ENCODE measurements at regions not wholly inside any gene's neighbourhood (a gene's known extent, or its start where the extent isn't known, plus 50 kb on each side); places are given as distances from the start of the nearest gene placed in this dataset.

GRCh38 chr1:239574112-239574511 is 187.7 kb downstream of the CHRM3 start:
- Mint-ChIP-seq H3K27ac (no peak overlapping the region), H3K4me3 (no peak overlapping the region)

DNA sequence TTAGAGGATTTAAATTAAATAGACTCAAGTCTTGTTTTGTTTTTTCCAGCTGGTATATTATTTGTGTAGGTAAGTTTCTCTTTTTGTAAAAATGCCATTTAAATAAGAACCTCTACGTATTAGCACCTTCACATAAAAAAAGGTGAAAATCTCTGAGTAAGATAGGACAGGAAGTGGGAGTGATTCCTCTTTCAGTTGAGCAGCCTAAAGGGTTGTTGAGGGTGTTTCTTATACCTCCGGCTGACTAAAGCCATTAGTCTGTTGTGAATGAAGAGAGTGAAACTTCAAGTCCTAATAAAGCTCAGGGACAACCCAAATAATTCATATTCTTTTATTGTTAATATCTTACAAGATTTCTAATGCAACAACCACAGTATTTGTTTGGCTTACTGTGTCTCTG is 188.7 kb downstream of the CHRM3 start:
- ChIA-PET POLR2A (no interaction called here), CTCF (interaction anchor here (0.6 kb wide), 1 partner anchor 167 kb away, joined by 4 read pairs; no protein-coding TSS in a partner anchor)
- Mint-ChIP-seq H3K27ac (no peak overlapping the region), H3K36me3 (ENCODE audit: low read depth) (no peaks in the 10 kb centered on the region), H3K9me3 (ENCODE audit: insufficient read depth) (no peaks in the 10 kb centered on the region), H3K4me3 (no peak overlapping the region), H3K27me3 (ENCODE audit: low read depth) (no peaks in the 10 kb centered on the region), H3K4me1 (ENCODE audit: low read depth) (peaks cover 2% of the 10 kb centered on the region)
- ATAC-seq (no peak), DNase-seq (no peak)

More at GRCh38 chr1:239574112-239574511, 187.7 kb downstream of the CHRM3 start:
- Mint-ChIP-seq H3K36me3 (ENCODE audit: low read depth) (no peaks in the 10 kb centered on the region), H3K9me3 (ENCODE audit: insufficient read depth) (no peaks in the 10 kb centered on the region), H3K4me1 (ENCODE audit: low read depth) (peaks cover 2% of the 10 kb centered on the region), H3K27me3 (ENCODE audit: low read depth) (no peaks in the 10 kb centered on the region)
- ATAC-seq (no peak), DNase-seq (no peak)
- POLR2A ChIA-PET: no interaction called here
- CTCF ChIA-PET: no interaction called here

GRCh38 chr1:239583536-239583935 is 197.2 kb downstream of the CHRM3 start:
- Mint-ChIP-seq H3K36me3 (ENCODE audit: low read depth) (no peaks in the 10 kb centered on the region), H3K27ac (no peak overlapping the region), H3K4me1 (ENCODE audit: low read depth) (peaks cover 20% of the 10 kb centered on the region), H3K4me3 (no peak overlapping the region), H3K27me3 (ENCODE audit: low read depth) (peaks cover 3% of the 10 kb centered on the region), H3K9me3 (ENCODE audit: insufficient read depth) (no peaks in the 10 kb centered on the region)
- POLR2A ChIA-PET: no interaction called here
- no peak for ATAC-seq
- DNase-seq: no peak
- CTCF ChIA-PET: interaction anchor here (5.8 kb wide), 1 partner anchor 314 kb away, joined by 39 read pairs; no protein-coding TSS in a partner anchor

GRCh38 chr1:239586128-239586527 is 199.8 kb downstream of the CHRM3 start:
- H3K27me3 Mint-ChIP-seq (ENCODE audit: low read depth): peaks cover 3% of the 10 kb centered on the region
- H3K36me3 Mint-ChIP-seq (ENCODE audit: low read depth): no peaks in the 10 kb centered on the region
- ATAC-seq (no peak), DNase-seq (no peak)
- H3K4me1 Mint-ChIP-seq (ENCODE audit: low read depth): peaks cover 20% of the 10 kb centered on the region
- no peak overlapping the region for H3K4me3 Mint-ChIP-seq
- no peaks in the 10 kb centered on the region for H3K9me3 Mint-ChIP-seq (ENCODE audit: insufficient read depth)
- ChIA-PET CTCF (interaction anchor here (0.9 to 5.8 kb wide), 10 partner anchors 10 to 312 kb away, joined by 3 to 39 read pairs (median 9); no protein-coding TSS in a partner anchor), POLR2A (no interaction called here)
- H3K27ac Mint-ChIP-seq: no peak overlapping the region

- Mint-ChIP-seq H3K27me3 (ENCODE audit: low read depth) (peaks cover 3% of the 10 kb centered on the region), H3K4me3 (no peak overlapping the region), H3K4me1 (ENCODE audit: low read depth) (peaks cover 20% of the 10 kb centered on the region), H3K9me3 (ENCODE audit: insufficient read depth) (no peaks in the 10 kb centered on the region), H3K27ac (peak overlapping the region; percentile 39), H3K36me3 (ENCODE audit: low read depth) (no peaks in the 10 kb centered on the region)
- DNase-seq (peak; percentile 75), ATAC-seq (peak; percentile 100)
- ChIA-PET CTCF (interaction anchor here (0.6 to 5.8 kb wide), 16 partner anchors 11 to 314 kb away, joined by 3 to 39 read pairs (median 4); no protein-coding TSS in a partner anchor), POLR2A (interaction anchor here (1.6 kb wide), 1 partner anchor 132 kb away, joined by 14 read pairs; no protein-coding TSS in a partner anchor)
Measured at GRCh38 chr1:239587066-239587465, 200.7 kb downstream of the CHRM3 start.

DNA sequence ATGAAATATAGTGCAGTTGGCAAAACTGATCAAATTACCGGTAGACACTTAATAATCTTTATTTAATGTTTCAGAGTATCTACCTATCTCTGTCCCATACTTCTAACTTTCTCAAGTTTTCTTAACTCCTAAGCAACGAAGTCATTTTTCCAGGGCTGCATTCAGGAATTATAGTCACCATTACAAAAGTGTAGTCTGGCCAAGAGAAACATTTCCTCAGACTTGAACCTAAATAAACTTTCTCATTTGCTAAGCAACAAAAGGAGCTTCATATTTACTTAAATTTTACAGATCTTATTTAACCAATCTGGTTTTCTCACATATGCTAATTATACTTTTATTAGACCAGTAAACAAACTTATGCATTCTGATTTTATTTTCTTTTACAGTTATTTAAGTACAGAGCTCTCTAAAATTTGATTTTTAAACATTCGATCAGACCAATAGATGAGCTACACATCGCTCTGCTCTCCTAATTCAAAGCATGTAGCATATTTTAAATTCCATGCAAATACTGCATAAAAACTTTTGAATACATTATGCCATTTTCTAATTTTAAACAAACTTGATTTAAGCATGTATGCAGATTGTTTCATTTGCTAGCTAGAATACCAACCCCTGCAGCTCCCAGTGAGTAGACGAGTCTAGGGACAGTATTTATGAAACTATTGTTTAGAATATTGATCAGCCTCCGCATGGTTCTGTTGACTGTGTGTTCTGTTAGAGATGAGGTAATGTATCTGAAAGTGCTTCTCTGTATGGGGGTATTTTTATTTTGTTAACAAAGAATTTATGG is 201.4 kb downstream of the CHRM3 start:
- ATAC-seq: no peak
- Mint-ChIP-seq H3K9me3 (ENCODE audit: insufficient read depth) (no peaks in the 10 kb centered on the region), H3K36me3 (ENCODE audit: low read depth) (no peaks in the 10 kb centered on the region), H3K4me1 (ENCODE audit: low read depth) (peaks cover 20% of the 10 kb centered on the region), H3K27me3 (ENCODE audit: low read depth) (no peaks in the 10 kb centered on the region), H3K4me3 (no peak overlapping the region), H3K27ac (peak overlapping the region; percentile 39)
- POLR2A ChIA-PET: interaction anchor here (1.6 kb wide), 1 partner anchor 131 kb away, joined by 14 read pairs; no protein-coding TSS in a partner anchor
- CTCF ChIA-PET: interaction anchor here (0.6 to 5.8 kb wide), 15 partner anchors 32 to 313 kb away, joined by 3 to 39 read pairs (median 4); no protein-coding TSS in a partner anchor
- no peak for DNase-seq

DNA sequence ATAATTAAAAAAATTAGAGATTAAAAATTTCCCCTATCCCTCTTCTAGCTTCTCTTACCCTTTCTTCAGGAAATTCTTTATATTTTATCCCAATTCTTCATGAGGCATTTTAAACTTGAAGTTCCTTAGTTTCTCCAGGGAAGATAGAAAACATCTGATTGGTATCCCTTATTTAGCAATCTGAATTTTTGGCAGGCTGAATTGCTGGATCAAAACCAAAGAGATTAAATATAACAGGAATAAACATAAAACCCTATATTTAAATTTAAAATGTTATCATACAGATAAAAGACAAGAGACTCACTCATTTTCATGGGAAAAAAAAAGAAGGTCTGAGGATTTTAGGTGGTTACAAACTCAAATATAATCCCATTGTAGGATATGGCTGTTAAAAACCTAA is 204.2 kb downstream of the CHRM3 start:
- H3K9me3 Mint-ChIP-seq (ENCODE audit: insufficient read depth): no peaks in the 10 kb centered on the region
- H3K27ac Mint-ChIP-seq: no peak overlapping the region
- DNase-seq (no peak), ATAC-seq (no peak)
- ChIA-PET CTCF (no interaction called here), POLR2A (no interaction called here)
- H3K36me3 Mint-ChIP-seq (ENCODE audit: low read depth): no peaks in the 10 kb centered on the region
- peaks cover 18% of the 10 kb centered on the region for H3K4me1 Mint-ChIP-seq (ENCODE audit: low read depth)
- H3K27me3 Mint-ChIP-seq (ENCODE audit: low read depth): no peaks in the 10 kb centered on the region
- no peak overlapping the region for H3K4me3 Mint-ChIP-seq

- Mint-ChIP-seq H3K27ac (no peak overlapping the region), H3K27me3 (ENCODE audit: low read depth) (no peaks in the 10 kb centered on the region), H3K9me3 (ENCODE audit: insufficient read depth) (no peaks in the 10 kb centered on the region), H3K4me1 (ENCODE audit: low read depth) (no peaks in the 10 kb centered on the region), H3K4me3 (no peak overlapping the region), H3K36me3 (ENCODE audit: low read depth) (no peaks in the 10 kb centered on the region)
- DNase-seq (no peak), ATAC-seq (no peak)
- ChIA-PET POLR2A (no interaction called here), CTCF (no interaction called here)
Measured at GRCh38 chr1:239593527-239593926, 207.2 kb downstream of the CHRM3 start.

DNA sequence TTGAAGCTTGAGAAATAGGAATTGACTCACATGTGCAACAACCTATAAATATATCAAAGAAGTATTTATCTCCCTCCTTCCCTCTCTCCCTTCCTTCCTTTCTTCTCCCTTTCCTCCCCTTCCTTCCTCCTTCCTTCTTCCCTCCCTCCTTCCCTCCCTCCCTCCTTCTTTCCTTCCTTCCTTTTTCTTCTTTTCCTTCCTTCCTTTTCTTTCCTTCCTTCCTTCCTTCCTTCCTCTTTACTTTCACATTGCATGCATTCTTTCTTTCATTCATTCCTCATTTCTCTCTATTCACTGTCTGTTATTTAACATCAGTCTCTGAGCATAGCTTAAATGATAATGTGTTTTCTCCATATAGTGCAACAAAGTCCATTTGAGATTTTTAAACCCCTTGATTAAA is 214.2 kb downstream of the CHRM3 start:
- no peaks in the 10 kb centered on the region for H3K36me3 Mint-ChIP-seq (ENCODE audit: low read depth)

GRCh38 chr1:239601108-239601507 is 214.7 kb downstream of the CHRM3 start:
- Mint-ChIP-seq H3K27ac (no peak overlapping the region), H3K4me3 (no peak overlapping the region), H3K9me3 (ENCODE audit: insufficient read depth) (no peaks in the 10 kb centered on the region), H3K4me1 (ENCODE audit: low read depth) (no peaks in the 10 kb centered on the region), H3K27me3 (ENCODE audit: low read depth) (no peaks in the 10 kb centered on the region), H3K36me3 (ENCODE audit: low read depth) (no peaks in the 10 kb centered on the region)
- ChIA-PET POLR2A (no interaction called here), CTCF (no interaction called here)
- ATAC-seq: no peak
- DNase-seq: no peak

More for the DNA sequence above, 214.2 kb downstream of the CHRM3 start:
- ATAC-seq (no peak), DNase-seq (no peak)
- ChIA-PET CTCF (no interaction called here), POLR2A (no interaction called here)
- H3K4me1 Mint-ChIP-seq (ENCODE audit: low read depth): no peaks in the 10 kb centered on the region
- no peaks in the 10 kb centered on the region for H3K27me3 Mint-ChIP-seq (ENCODE audit: low read depth)
- no peak overlapping the region for H3K4me3 Mint-ChIP-seq
- H3K27ac Mint-ChIP-seq: no peak overlapping the region
- no peaks in the 10 kb centered on the region for H3K9me3 Mint-ChIP-seq (ENCODE audit: insufficient read depth)

- Mint-ChIP-seq H3K9me3 (ENCODE audit: insufficient read depth) (no peaks in the 10 kb centered on the region), H3K27me3 (ENCODE audit: low read depth) (no peaks in the 10 kb centered on the region), H3K36me3 (ENCODE audit: low read depth) (no peaks in the 10 kb centered on the region), H3K4me1 (ENCODE audit: low read depth) (no peaks in the 10 kb centered on the region), H3K4me3 (no peak overlapping the region), H3K27ac (no peak overlapping the region)
- no peak for ATAC-seq
- CTCF ChIA-PET: interaction anchor here (1.2 kb wide), 1 partner anchor 16 kb away, joined by 3 read pairs; no protein-coding TSS in a partner anchor
- DNase-seq: no peak
- POLR2A ChIA-PET: no interaction called here
Measured at GRCh38 chr1:239603530-239603929, 217.2 kb downstream of the CHRM3 start.

DNA sequence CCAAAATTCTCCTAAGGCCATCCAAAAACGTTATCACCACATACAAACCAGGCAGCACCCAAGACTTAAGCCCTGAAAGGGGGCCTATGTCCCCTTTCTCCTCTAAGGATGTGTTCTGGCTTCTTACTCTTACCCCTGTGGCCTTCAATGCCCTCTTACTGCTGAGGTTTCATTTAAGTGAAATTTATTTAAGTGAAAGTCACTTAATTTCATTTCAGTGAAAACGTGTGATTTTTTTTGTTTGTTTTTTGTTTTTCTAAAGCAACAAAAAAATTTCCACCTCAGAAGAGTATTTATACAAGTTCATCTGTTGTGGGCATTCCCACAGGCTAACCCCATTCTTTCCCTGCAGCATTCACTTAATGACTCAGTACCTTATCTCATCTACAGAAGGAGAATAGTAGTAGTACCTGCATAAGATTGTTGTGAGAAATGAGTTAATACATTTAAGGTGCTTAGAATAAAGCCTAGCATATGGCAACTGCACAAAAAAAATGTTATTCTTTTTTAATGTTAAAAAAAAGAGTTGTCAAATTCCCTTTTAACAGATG is 220.6 kb downstream of the CHRM3 start:
- DNase-seq: no peak
- Mint-ChIP-seq H3K27ac (no peak overlapping the region), H3K4me1 (ENCODE audit: low read depth) (no peaks in the 10 kb centered on the region), H3K4me3 (no peak overlapping the region), H3K9me3 (ENCODE audit: insufficient read depth) (no peaks in the 10 kb centered on the region), H3K27me3 (ENCODE audit: low read depth) (no peaks in the 10 kb centered on the region), H3K36me3 (ENCODE audit: low read depth) (no peaks in the 10 kb centered on the region)
- CTCF ChIA-PET: no interaction called here
- POLR2A ChIA-PET: no interaction called here
- no peak for ATAC-seq
